DND-41 (cell line): ENCODE measurements at regions not wholly inside any gene's neighbourhood (a gene's known extent, or its start where the extent isn't known, plus 50 kb on each side); places are given as distances from the start of the nearest gene placed in this dataset.

Source experiments
- ATAC-seq: fragments of 200-7000 bp; cut with Tn5 transposase; 3 replicates; pipeline ENCODE4 v1.9.1; 2021; ENCODE audit warnings: low read depth; ENCODE audit not compliant: insufficient read depth
- DNase-seq: peaks from one replicate; pipeline ENCODE4 v3.0.0-alpha.2; 2020
- H2AFZ ChIP-seq: 2 replicates; pipeline ENCODE4 v1.6.0; 2012; ENCODE audit warnings: low read depth, low read length
- H3K27ac ChIP-seq: 2 replicates; pipeline ENCODE4 v1.5.1; 2012; ENCODE audit warnings: low read length, inconsistent platforms
- H3K27me3 ChIP-seq: fragments of 200-600 bp; sonication (generic); 2 replicates; pipeline ENCODE4 v1.6.0; 2012; ENCODE audit warnings: low read length, mild to moderate bottlenecking, inconsistent platforms; ENCODE audit not compliant: insufficient read depth, poor library complexity
- H3K36me3 ChIP-seq: 2 replicates; pipeline ENCODE4 v1.5.1; 2012; ENCODE audit warnings: low read length, inconsistent platforms; ENCODE audit not compliant: insufficient read depth
- H3K4me1 ChIP-seq: 2 replicates; pipeline ENCODE4 v1.5.1; 2012; ENCODE audit warnings: mild to moderate bottlenecking, low read length; ENCODE audit not compliant: insufficient read depth
- H3K4me2 ChIP-seq: 2 replicates; pipeline ENCODE4 v1.6.0; 2012; ENCODE audit warnings: mild to moderate bottlenecking, moderate library complexity, low read length, inconsistent platforms; ENCODE audit not compliant: insufficient read depth
- H3K4me3 ChIP-seq, 2 experiments: fragments of 200-600 bp in 1 of 2; shearing (Covaris generic) in 1 of 2; 2 replicates each; pipeline ENCODE4 v1.5.1; 2012 to 2016; ENCODE audit warnings: inconsistent platforms in 2 of 2, low read length in 2 of 2, mild to moderate bottlenecking in 2 of 2, low read depth in 1 of 2, moderate library complexity in 1 of 2
- H3K79me2 ChIP-seq: 2 replicates; pipeline ENCODE4 v1.6.0; 2012; ENCODE audit warnings: low read length, inconsistent platforms; ENCODE audit not compliant: insufficient read depth
- H3K9ac ChIP-seq: 2 replicates; pipeline ENCODE4 v1.6.0; 2012; ENCODE audit warnings: low read depth, mild to moderate bottlenecking, inconsistent platforms, low read length, moderate library complexity
- H3K9me3 ChIP-seq: 2 replicates; pipeline ENCODE4 v1.5.1; 2012; ENCODE audit warnings: low read length, moderate library complexity, mild to moderate bottlenecking, inconsistent platforms; ENCODE audit not compliant: insufficient read depth, severe bottlenecking
- H4K20me1 ChIP-seq: 2 replicates; pipeline ENCODE4 v1.6.0; 2012; ENCODE audit warnings: low read length; ENCODE audit not compliant: insufficient read depth
- EZH2 ChIP-seq: IDR thresholded peaks from 3 replicates; pipeline ENCODE4 v1.6.1; 2012; ENCODE audit warnings: borderline replicate concordance, low read depth, mild to moderate bottlenecking, moderate library complexity, low read length, inconsistent platforms; ENCODE audit not compliant: severe bottlenecking
- TF ChIP-seq, protein P1 (sequence below): IDR thresholded peaks from 2 replicates; pipeline ENCODE4 v1.5.1; 2012; ENCODE audit warnings: borderline replicate concordance, low read length, moderate library complexity, mild to moderate bottlenecking; ENCODE audit not compliant: poor library complexity, severe bottlenecking; ENCODE audit errors: extremely low read depth

DNA sequence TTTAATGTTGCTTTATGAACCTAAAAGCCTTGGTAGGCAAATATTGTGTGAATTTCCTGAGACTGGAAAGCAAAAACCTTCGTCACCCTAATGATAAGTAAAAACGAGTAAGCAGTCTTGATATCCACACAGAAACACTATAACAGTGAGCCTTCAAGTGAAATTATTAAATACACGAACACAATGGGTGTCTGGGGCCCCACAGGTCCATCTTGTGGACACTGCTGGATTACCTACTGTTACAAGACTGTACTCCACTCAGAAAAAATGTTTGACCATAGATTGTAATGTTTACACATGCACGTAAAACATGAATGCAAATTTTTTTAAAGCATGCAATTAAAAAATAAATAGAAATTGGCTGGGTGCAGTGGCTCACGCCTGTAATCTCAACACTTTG is 466.9 kb downstream of the CD83 start:
- H3K9ac ChIP-seq, result no peak overlapping the region
- no peak for DNase-seq

DNA sequence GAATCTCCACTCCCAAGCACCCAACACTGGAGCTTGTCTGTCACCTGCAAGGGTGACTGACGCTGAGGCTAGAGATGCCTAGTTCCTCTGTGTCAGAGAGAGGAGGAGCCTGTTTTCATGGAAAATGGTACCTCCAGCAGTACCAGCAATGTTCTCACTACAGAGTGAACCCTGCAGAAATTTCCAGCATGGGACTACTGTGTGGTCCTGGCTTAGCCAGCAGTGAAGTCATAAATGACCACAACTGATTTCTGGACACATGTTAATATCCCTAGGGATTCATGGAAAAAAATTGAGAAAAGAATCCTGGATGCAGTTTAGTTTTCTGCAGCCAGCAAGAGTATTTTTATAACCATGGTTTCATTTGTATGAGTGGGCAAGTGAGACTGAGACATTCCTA is 468.1 kb downstream of the CD83 start:
- Histone ChIP-seq H3K27ac (no peak overlapping the region), H3K9me3 (no peaks in the 10 kb centered on the region), H3K4me1 (no peaks in the 10 kb centered on the region), H4K20me1 (no peaks in the 10 kb centered on the region), H3K27me3 (no peaks in the 10 kb centered on the region), H3K9ac (no peak overlapping the region), H3K36me3 (no peaks in the 10 kb centered on the region), H3K79me2 (no peaks in the 10 kb centered on the region), H3K4me2 (no peak overlapping the region), H3K4me3 (no peak overlapping the region), H2AFZ (no peak overlapping the region)
- TF ChIP-seq, protein P1, sequence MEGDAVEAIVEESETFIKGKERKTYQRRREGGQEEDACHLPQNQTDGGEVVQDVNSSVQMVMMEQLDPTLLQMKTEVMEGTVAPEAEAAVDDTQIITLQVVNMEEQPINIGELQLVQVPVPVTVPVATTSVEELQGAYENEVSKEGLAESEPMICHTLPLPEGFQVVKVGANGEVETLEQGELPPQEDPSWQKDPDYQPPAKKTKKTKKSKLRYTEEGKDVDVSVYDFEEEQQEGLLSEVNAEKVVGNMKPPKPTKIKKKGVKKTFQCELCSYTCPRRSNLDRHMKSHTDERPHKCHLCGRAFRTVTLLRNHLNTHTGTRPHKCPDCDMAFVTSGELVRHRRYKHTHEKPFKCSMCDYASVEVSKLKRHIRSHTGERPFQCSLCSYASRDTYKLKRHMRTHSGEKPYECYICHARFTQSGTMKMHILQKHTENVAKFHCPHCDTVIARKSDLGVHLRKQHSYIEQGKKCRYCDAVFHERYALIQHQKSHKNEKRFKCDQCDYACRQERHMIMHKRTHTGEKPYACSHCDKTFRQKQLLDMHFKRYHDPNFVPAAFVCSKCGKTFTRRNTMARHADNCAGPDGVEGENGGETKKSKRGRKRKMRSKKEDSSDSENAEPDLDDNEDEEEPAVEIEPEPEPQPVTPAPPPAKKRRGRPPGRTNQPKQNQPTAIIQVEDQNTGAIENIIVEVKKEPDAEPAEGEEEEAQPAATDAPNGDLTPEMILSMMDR, result no peak
- no peak for TF ChIP-seq EZH2
- no peak for DNase-seq
- no peak for ATAC-seq

More for the DNA sequence above, 466.9 kb downstream of the CD83 start:
- ATAC-seq, result no peak
- no peaks in the 10 kb centered on the region for H3K4me1 ChIP-seq
- H3K36me3 ChIP-seq, result no peaks in the 10 kb centered on the region
- H3K79me2 ChIP-seq, result no peaks in the 10 kb centered on the region
- H3K9me3 ChIP-seq, result no peaks in the 10 kb centered on the region
- no peaks in the 10 kb centered on the region for H3K27me3 ChIP-seq
- no peak overlapping the region for H3K4me3 ChIP-seq
- no peak overlapping the region for H2AFZ ChIP-seq
- TF ChIP-seq EZH2, result no peak
- TF ChIP-seq, protein P1, result no peak
- no peak overlapping the region for H3K27ac ChIP-seq
- H3K4me2 ChIP-seq, result no peak overlapping the region
- no peaks in the 10 kb centered on the region for H4K20me1 ChIP-seq

DNA sequence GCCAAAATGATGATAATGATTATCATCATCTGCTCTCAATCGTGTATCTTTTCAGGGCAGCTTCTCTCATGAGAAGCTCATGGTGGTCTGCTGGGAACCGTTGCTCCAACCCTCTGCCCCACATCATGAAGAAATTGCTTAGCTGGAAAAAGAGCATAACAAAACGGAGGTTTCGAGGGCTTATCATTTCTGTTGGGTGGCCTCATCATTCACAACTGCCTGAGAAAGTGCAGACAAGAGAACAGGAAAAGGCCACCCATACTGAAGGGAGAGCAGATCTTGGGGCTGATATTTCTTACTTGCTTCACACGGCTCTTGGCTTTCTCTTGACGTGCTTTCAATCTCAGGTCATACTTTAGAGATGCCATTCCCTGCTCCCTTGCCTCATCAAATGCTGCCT is 471.6 kb downstream of the CD83 start:
- Histone ChIP-seq H3K27me3 (no peaks in the 10 kb centered on the region), H4K20me1 (no peaks in the 10 kb centered on the region), H3K4me1 (no peaks in the 10 kb centered on the region), H3K9ac (no peak overlapping the region), H3K9me3 (no peaks in the 10 kb centered on the region), H3K4me3 (no peak overlapping the region), H3K36me3 (no peaks in the 10 kb centered on the region), H3K79me2 (no peaks in the 10 kb centered on the region), H2AFZ (no peak overlapping the region), H3K27ac (no peak overlapping the region), H3K4me2 (no peak overlapping the region)
- no peak for DNase-seq
- no peak; the same call in 2 of the 3 replicates for ATAC-seq
- TF ChIP-seq EZH2, result no peak
- TF ChIP-seq, protein P1, result no peak

DNA sequence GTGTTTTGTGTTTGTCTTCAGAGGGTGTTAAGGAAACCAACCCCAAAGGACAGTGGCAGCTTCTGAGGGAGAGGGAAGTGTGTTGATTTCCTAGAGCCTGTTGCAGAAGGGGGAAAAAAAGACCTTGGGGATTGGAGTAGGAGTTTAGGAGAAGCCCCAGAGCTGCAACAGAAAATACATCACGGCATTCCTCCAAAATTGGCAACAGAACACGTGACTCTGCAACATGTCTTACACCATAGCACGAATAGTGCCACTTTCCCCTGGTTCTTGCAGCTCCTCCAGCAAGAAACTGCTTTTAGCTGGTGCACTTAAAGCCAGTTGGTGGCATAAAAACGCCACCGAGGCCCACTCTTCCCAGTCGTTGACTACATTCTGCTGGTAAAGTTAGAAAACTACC is 473.0 kb downstream of the CD83 start:
- no peak overlapping the region for H2AFZ ChIP-seq
- H3K79me2 ChIP-seq, result no peaks in the 10 kb centered on the region
- ATAC-seq (no peak), DNase-seq (no peak)
- H3K27ac ChIP-seq, result no peak overlapping the region
- no peak overlapping the region for H3K9ac ChIP-seq
- H3K4me1 ChIP-seq, result no peaks in the 10 kb centered on the region
- H3K36me3 ChIP-seq, result no peaks in the 10 kb centered on the region
- H3K4me2 ChIP-seq, result no peak overlapping the region
- H3K9me3 ChIP-seq, result no peaks in the 10 kb centered on the region
- H4K20me1 ChIP-seq, result no peaks in the 10 kb centered on the region
- no peak for TF ChIP-seq EZH2
- TF ChIP-seq, protein P1, result no peak
- no peak overlapping the region for H3K4me3 ChIP-seq
- H3K27me3 ChIP-seq, result no peaks in the 10 kb centered on the region
